Effector memory CD8-positive, alpha-beta T cell (primary cell): ENCODE measurements at regions not wholly inside any gene's neighbourhood (a gene's known extent, or its start where the extent isn't known, plus 50 kb on each side); places are given as distances from the start of the nearest gene placed in this dataset.

Experiments
- ATAC-seq: fragments of 150-1000 bp; cut with Tn5 transposase; replicated peaks from 2 replicates; pipeline ENCODE4 v1.10.0; 2021; ENCODE audit warnings: mild to moderate bottlenecking, moderate library complexity
- DNase-seq, 3 experiments: peaks; one replicate each; pipeline ENCODE4 v3.0.0; 2021
- H3K27ac Mint-ChIP-seq, 2 donors: one replicate each; pipeline ENCODE4 v1.8.0; 2022; ENCODE audit warnings: mild to moderate bottlenecking in 2 of 2, mixed read lengths in 2 of 2, moderate library complexity in 2 of 2
- H3K27me3 Mint-ChIP-seq, 2 donors: one replicate each; pipeline ENCODE4 v1.8.0; 2022; ENCODE audit warnings: mixed read lengths in 2 of 2
- H3K36me3 Mint-ChIP-seq: one replicate; pipeline ENCODE4 v1.8.0; 2022; ENCODE audit warnings: mild to moderate bottlenecking, moderate library complexity, mixed read lengths; ENCODE audit not compliant: insufficient read depth
- H3K4me1 Mint-ChIP-seq, 2 donors: one replicate each; pipeline ENCODE4 v1.8.0; 2022; ENCODE audit warnings: low read depth in 2 of 2, mixed read lengths in 2 of 2
- H3K4me3 Mint-ChIP-seq, 2 donors: one replicate each; pipeline ENCODE4 v1.8.0; 2022; ENCODE audit warnings: mild to moderate bottlenecking in 2 of 2, mixed read lengths in 2 of 2, moderate library complexity in 2 of 2
- H3K9me3 Mint-ChIP-seq, 2 donors: one replicate each; pipeline ENCODE4 v1.8.0; 2022; ENCODE audit warnings: mixed read lengths in 2 of 2

GRCh38 chr13:89660752-89661151, 1686.7 kb upstream of the MIR17HG start:
- H3K4me1 Mint-ChIP-seq: no peaks in the 10 kb centered on the region
- H3K9me3 Mint-ChIP-seq: peaks cover 10 to 12% of the 10 kb centered on the region in 2 donors
- no peak overlapping the region for H3K4me3 Mint-ChIP-seq
- no peaks in the 10 kb centered on the region for H3K36me3 Mint-ChIP-seq
- H3K27ac Mint-ChIP-seq: no peak overlapping the region
- no peak for DNase-seq
- H3K27me3 Mint-ChIP-seq: no peaks in the 10 kb centered on the region
- no peak for ATAC-seq

DNA sequence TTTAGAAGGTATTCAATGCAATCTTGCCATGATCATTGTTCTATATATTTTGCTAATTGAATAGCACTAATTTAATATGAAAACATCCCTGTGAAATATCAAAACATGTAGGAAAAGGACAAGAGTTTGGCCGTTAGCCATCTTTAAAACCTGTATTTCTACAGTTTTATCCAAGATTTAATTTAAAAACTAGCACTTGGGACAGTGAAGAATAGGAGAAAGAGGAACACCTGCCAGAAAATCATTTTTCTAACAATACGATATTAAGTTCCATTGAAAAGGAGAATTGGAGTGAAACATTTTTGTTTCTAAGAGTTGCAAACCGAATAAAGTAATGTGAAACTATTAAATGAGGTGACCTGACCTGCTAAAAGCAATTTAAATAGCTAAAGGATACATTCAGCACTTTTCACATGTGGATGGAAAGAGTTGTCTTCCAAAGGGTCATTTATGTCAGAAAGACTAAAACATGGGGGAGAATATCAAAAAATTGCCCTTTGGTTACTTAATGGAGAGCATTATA, 1673.6 kb upstream of the MIR17HG start:
- Mint-ChIP-seq H3K27me3 (no peaks in the 10 kb centered on the region), H3K4me1 (no peaks in the 10 kb centered on the region), H3K4me3 (no peak overlapping the region), H3K9me3 (peaks cover 5 to 11% of the 10 kb centered on the region in 2 donors), H3K27ac (no peak overlapping the region), H3K36me3 (no peaks in the 10 kb centered on the region)
- no peak for ATAC-seq
- no peak for DNase-seq

GRCh38 chr13:89678466-89679121, 1668.9 kb upstream of the MIR17HG start:
- Mint-ChIP-seq H3K9me3 (peaks cover 3 to 5% of the 10 kb centered on the region in 2 donors), H3K4me1 (no peaks in the 10 kb centered on the region), H3K27me3 (no peaks in the 10 kb centered on the region), H3K4me3 (no peak overlapping the region), H3K36me3 (no peaks in the 10 kb centered on the region), H3K27ac (no peak overlapping the region)
- no peak for DNase-seq
- ATAC-seq: no peak

DNA sequence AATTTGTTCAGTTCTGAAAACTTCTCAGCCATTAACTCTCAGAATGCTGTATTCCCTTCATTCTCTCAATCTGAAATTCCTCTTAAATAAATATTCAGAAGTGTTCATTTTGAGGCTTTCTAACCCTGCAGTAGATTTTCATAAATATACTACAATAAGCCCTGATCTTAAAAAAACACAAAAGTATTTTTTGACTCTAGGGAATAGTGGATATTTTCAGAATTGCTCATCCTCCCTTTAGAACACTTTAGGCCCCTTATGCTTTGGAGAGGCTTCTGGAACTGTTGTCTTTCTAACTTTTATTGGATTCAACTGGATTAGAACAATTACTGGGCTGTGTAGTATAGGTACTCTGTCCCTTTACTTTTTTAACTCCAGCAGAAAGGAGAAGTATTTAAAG, 1662.6 kb upstream of the MIR17HG start:
- no peak for DNase-seq
- no peak overlapping the region for H3K4me3 Mint-ChIP-seq
- peaks cover 12 to 15% of the 10 kb centered on the region in 2 donors for H3K9me3 Mint-ChIP-seq
- H3K4me1 Mint-ChIP-seq: no peaks in the 10 kb centered on the region
- H3K36me3 Mint-ChIP-seq: peaks cover 4% of the 10 kb centered on the region
- no peak for ATAC-seq
- H3K27ac Mint-ChIP-seq: no peak overlapping the region
- H3K27me3 Mint-ChIP-seq: no peaks in the 10 kb centered on the region

DNA sequence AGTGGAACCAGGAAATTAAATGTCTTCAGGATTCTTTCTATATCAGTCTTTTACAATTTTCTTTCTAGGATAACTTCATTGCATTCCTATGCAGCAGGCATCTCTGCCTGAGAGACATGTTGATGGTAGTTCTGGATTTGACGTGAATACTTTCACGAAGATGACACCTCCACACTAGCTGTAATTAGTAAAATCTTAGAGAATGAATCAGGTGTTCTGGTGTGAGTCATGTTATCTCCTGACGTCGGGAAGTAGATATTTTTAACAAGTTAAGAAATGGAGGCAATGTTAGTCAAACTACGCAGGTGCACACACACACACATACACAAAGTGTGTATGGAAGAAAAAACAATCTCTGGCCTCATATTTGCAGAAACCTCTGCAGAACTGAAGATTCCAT, 1661.3 kb upstream of the MIR17HG start:
- Mint-ChIP-seq H3K27ac (no peak overlapping the region), H3K9me3 (peaks cover 13 to 15% of the 10 kb centered on the region in 2 donors), H3K27me3 (no peaks in the 10 kb centered on the region), H3K36me3 (peaks cover 4% of the 10 kb centered on the region), H3K4me1 (no peaks in the 10 kb centered on the region), H3K4me3 (no peak overlapping the region)
- DNase-seq: no peak
- no peak for ATAC-seq

- Mint-ChIP-seq H3K27ac (no peak overlapping the region), H3K4me3 (no peak overlapping the region), H3K27me3 (no peaks in the 10 kb centered on the region), H3K4me1 (no peaks in the 10 kb centered on the region), H3K36me3 (peaks cover 4% of the 10 kb centered on the region), H3K9me3 (peaks cover 15 to 17% of the 10 kb centered on the region in 2 donors)
- DNase-seq: no peak
- ATAC-seq: no peak
Measured at GRCh38 chr13:89687066-89687465, 1660.4 kb upstream of the MIR17HG start.

DNA sequence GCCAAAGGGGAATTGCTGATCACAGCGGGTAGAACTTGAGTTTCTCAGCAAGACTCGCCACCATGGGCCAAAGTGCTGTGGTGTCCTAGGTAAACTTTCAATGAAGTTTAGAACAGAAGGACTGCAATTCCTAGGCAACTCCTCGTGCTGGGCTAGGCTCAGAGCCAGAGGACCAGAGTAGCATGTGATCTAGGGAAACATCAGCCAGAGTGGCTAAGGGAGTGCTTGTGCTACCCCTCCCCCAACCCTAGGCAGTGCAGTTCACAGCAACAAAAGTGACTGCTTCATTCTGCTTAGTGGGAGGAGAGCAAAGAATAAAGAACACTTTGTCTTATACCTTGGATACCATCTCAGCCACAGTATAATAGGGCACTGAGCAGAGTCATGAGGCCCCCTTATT, 1658.6 kb upstream of the MIR17HG start:
- Mint-ChIP-seq H3K4me3 (no peak overlapping the region), H3K27ac (no peak overlapping the region), H3K4me1 (no peaks in the 10 kb centered on the region), H3K36me3 (peaks cover 2% of the 10 kb centered on the region), H3K27me3 (no peaks in the 10 kb centered on the region), H3K9me3 (peaks cover 15 to 17% of the 10 kb centered on the region in 2 donors)
- no peak for ATAC-seq
- no peak for DNase-seq

DNA sequence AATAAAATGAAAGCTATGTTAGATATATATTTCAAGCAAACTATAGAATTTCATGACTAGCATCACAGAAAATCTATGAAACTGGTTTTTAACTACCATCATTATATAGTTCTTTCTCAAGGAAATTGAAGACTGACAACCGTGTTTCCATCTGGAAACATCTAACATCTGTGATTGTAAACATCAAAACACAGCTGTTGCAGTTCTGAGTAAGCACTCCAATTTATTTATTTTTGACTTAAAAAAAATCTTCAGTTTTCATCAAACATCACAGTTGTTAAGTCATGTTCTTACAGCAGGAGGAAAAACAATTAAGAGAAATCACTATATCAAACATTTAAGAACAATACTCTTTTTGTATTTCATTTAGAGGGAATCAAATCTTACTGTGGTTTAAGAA, 1653.0 kb upstream of the MIR17HG start:
- Mint-ChIP-seq H3K4me3 (no peak overlapping the region), H3K36me3 (peaks cover 2% of the 10 kb centered on the region), H3K4me1 (no peaks in the 10 kb centered on the region), H3K27me3 (no peaks in the 10 kb centered on the region), H3K27ac (no peak overlapping the region), H3K9me3 (peaks cover 0 to 11% of the 10 kb centered on the region in 2 donors)
- ATAC-seq (no peak), DNase-seq (no peak)

DNA sequence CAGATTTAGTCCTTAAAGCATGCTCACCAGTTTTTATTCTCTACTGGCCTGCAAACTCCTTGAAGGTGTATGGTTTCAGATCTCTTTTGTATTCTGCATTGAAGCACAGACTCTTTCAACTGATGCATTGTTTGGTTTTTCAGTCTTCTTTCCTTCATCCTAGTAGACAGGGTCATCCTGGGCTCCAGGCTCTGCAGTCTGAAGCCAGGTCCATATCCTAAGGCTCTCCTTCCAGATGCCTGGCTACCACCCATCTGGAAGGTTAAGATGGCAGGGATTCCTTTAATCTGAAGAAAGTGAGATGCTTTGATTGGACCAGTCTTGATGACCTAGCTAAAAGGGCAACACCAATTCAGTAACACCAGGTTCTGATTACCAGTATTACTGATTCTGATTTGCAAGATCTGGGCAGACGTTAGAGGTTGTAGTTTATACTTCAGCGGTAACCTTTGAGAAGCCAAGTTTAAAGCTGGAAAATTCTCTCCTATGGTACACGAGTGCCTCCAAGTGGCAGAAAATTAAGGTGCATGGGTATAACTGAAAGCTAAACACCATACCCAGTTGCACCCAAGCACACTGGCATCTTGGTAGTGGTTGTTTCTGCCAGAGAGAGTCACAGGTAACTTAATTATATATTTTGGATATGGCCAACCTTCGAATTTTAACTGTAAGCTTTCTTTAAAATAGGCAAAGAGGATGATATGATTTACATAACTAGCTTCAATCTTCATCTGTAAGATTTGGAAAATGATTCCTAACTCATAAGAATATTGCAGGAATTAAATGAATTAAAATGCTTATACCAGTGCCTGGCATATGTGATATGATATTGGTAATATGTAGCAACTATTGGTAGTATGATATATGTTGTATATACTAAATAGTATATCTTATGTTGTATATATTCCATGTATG, 1651.9 kb upstream of the MIR17HG start:
- Mint-ChIP-seq H3K36me3 (peaks cover 2% of the 10 kb centered on the region), H3K9me3 (peaks cover 0 to 9% of the 10 kb centered on the region in 2 donors), H3K4me3 (no peak overlapping the region), H3K27ac (no peak overlapping the region), H3K4me1 (no peaks in the 10 kb centered on the region), H3K27me3 (no peaks in the 10 kb centered on the region)
- no peak for ATAC-seq
- no peak for DNase-seq

DNA sequence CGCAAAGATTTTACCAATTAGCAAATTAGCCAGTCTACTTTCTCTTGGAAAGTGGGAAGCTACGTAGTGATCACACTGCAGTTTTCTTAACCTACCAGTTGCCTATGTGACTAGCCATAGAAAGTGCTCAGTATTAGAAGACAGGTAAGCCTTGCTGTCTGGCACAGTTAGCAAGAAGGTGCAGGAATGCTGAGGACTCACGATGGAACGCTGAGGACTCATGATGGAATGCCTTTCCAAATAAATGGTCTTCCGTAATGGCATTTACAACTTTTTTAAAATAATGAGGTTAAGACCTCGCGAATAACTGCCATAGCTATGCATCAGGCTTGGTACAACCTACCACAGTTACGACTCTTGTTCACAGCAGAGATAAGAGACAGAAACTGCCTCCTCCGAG, 1645.6 kb upstream of the MIR17HG start:
- DNase-seq (no peak), ATAC-seq (no peak)
- no peak overlapping the region for H3K27ac Mint-ChIP-seq
- no peak overlapping the region for H3K4me3 Mint-ChIP-seq
- no peaks in the 10 kb centered on the region for H3K4me1 Mint-ChIP-seq
- H3K27me3 Mint-ChIP-seq: no peaks in the 10 kb centered on the region
- H3K36me3 Mint-ChIP-seq: peaks cover 2% of the 10 kb centered on the region
- H3K9me3 Mint-ChIP-seq: peaks cover 10 to 14% of the 10 kb centered on the region in 2 donors

GRCh38 chr13:89704040-89704439, 1643.4 kb upstream of the MIR17HG start:
- H3K36me3 Mint-ChIP-seq: no peaks in the 10 kb centered on the region
- H3K4me3 Mint-ChIP-seq: no peak overlapping the region
- no peaks in the 10 kb centered on the region for H3K4me1 Mint-ChIP-seq
- H3K27me3 Mint-ChIP-seq: no peaks in the 10 kb centered on the region
- no peak for DNase-seq
- no peak for ATAC-seq
- H3K9me3 Mint-ChIP-seq: peaks cover 6 to 14% of the 10 kb centered on the region in 2 donors
- H3K27ac Mint-ChIP-seq: no peak overlapping the region

GRCh38 chr13:89708013-89708412, 1639.5 kb upstream of the MIR17HG start:
- Mint-ChIP-seq H3K27ac (no peak overlapping the region), H3K36me3 (no peaks in the 10 kb centered on the region), H3K4me1 (no peaks in the 10 kb centered on the region), H3K9me3 (peaks cover 6 to 20% of the 10 kb centered on the region in 2 donors), H3K4me3 (no peak overlapping the region), H3K27me3 (no peaks in the 10 kb centered on the region)
- DNase-seq: no peak
- no peak for ATAC-seq

- H3K9me3 Mint-ChIP-seq: peaks cover 14 to 19% of the 10 kb centered on the region in 2 donors
- no peaks in the 10 kb centered on the region for H3K4me1 Mint-ChIP-seq
- no peak overlapping the region for H3K27ac Mint-ChIP-seq
- H3K36me3 Mint-ChIP-seq: no peaks in the 10 kb centered on the region
- ATAC-seq (no peak), DNase-seq (no peak)
- no peak overlapping the region for H3K4me3 Mint-ChIP-seq
- no peaks in the 10 kb centered on the region for H3K27me3 Mint-ChIP-seq
Measured at GRCh38 chr13:89721216-89721615, 1626.3 kb upstream of the MIR17HG start.
